Nephron (organoid): ENCODE measurements at regions not wholly inside any gene's neighbourhood (a gene's known extent, or its start where the extent isn't known, plus 50 kb on each side); places are given as distances from the start of the nearest gene placed in this dataset.

Experiments
- H3K27ac Mint-ChIP-seq, 3 experiments: 2 replicates each; pipeline ENCODE4 v1.8.0; 2020; ENCODE audit warnings: mixed read lengths in 3 of 3, mild to moderate bottlenecking in 2 of 3, moderate library complexity in 1 of 3
- H3K27me3 Mint-ChIP-seq: 2 replicates; pipeline ENCODE4 v1.8.0; 2021; ENCODE audit warnings: low read depth, mild to moderate bottlenecking, moderate library complexity, mixed read lengths
- H3K36me3 Mint-ChIP-seq: 2 replicates; pipeline ENCODE4 v1.8.0; 2020; ENCODE audit warnings: low read depth, mixed read lengths
- H3K4me1 Mint-ChIP-seq: 2 replicates; pipeline ENCODE4 v1.8.0; 2020; ENCODE audit warnings: mixed read lengths
- H3K4me3 Mint-ChIP-seq, 3 experiments: 2 replicates each; pipeline ENCODE4 v1.8.0; 2020; ENCODE audit warnings: mild to moderate bottlenecking in 3 of 3, mixed read lengths in 3 of 3, moderate library complexity in 2 of 3
- H3K9me3 Mint-ChIP-seq: 2 replicates; pipeline ENCODE4 v1.8.0; 2020; ENCODE audit warnings: mixed read lengths
- TF ChIP-seq, protein P1 (sequence below), 3 experiments: fragments of 200-600 bp; sonication (generic); IDR thresholded peaks; one replicate each; pipeline ENCODE4 v1.5.0; 2021; ENCODE audit warnings: antibody characterized with exemption in 3 of 3; ENCODE audit not compliant: unreplicated experiment in 3 of 3

DNA sequence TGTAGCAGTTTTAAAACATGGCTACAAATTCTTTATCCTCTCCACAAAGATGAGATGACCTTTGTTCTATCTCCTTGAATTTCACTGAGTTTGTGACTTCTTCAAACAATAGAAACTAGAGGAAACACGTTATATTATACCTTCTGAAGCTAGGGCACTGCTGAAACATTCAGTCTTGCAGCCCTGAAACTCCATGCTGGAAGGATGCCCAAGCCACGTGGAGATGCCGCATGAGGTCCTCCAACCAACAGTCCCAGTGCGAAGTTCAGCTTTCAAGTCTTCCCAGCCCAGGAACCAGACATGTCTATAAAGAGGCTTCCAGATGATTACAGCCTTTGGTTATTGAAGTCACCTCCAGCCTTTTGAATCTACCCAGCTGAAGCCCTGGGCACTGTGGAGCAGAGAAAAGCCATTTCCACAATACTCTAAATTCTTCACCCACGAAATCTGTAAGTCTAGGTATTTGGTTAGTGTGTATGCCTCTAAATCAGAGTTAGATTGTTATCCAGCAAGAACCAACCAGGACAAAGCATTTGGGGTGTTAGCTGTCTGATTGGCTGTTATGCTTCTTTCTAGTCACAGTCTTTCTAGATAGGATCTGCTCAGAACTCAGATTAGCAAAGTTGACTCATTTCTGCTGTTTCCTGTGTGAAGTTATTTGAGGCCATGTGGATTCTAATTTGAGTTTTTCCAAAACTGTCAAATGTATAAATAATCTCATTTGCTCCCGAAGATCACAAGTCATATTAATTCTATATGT, 186.5 kb upstream of the TMEM72 start:
- Mint-ChIP-seq H3K9me3 (peaks cover 14% of the 10 kb centered on the region), H3K36me3 (no peaks in the 10 kb centered on the region), H3K27me3 (peaks cover 4% of the 10 kb centered on the region), H3K27ac (no peak overlapping the region), H3K4me1 (peaks cover 14% of the 10 kb centered on the region), H3K4me3 (no peak overlapping the region)
- TF ChIP-seq, protein P1, sequence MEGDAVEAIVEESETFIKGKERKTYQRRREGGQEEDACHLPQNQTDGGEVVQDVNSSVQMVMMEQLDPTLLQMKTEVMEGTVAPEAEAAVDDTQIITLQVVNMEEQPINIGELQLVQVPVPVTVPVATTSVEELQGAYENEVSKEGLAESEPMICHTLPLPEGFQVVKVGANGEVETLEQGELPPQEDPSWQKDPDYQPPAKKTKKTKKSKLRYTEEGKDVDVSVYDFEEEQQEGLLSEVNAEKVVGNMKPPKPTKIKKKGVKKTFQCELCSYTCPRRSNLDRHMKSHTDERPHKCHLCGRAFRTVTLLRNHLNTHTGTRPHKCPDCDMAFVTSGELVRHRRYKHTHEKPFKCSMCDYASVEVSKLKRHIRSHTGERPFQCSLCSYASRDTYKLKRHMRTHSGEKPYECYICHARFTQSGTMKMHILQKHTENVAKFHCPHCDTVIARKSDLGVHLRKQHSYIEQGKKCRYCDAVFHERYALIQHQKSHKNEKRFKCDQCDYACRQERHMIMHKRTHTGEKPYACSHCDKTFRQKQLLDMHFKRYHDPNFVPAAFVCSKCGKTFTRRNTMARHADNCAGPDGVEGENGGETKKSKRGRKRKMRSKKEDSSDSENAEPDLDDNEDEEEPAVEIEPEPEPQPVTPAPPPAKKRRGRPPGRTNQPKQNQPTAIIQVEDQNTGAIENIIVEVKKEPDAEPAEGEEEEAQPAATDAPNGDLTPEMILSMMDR (IDR thresholded peaks at IDR 0.05; ENCODE audit: unreplicated experiment in 3 of 3), result no peak

DNA sequence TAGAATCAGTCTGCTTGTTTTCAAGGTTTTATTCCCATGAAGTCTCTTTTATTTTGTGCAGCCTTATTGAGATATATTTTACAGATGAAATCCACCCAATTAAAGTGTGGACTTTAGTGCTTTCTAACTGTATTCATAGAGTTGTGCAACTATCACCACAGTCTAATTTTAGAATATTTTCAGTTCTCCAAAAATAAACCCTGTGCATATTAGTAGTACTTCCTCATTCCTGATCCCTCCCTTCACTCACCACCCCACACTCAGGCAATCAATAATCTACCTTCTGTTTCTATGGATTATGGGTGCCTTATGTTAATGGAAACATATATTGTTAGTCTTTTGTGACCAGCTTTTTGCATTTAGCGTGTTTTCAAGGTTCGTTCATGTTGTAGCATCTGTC, 185.7 kb upstream of the TMEM72 start:
- Mint-ChIP-seq H3K4me1 (peaks cover 14% of the 10 kb centered on the region), H3K27me3 (peaks cover 4% of the 10 kb centered on the region), H3K36me3 (no peaks in the 10 kb centered on the region), H3K27ac (no peak overlapping the region), H3K9me3 (peaks cover 14% of the 10 kb centered on the region), H3K4me3 (no peak overlapping the region)
- TF ChIP-seq, protein P1 (IDR thresholded peaks at IDR 0.05; ENCODE audit: unreplicated experiment in 3 of 3), result no peak

DNA sequence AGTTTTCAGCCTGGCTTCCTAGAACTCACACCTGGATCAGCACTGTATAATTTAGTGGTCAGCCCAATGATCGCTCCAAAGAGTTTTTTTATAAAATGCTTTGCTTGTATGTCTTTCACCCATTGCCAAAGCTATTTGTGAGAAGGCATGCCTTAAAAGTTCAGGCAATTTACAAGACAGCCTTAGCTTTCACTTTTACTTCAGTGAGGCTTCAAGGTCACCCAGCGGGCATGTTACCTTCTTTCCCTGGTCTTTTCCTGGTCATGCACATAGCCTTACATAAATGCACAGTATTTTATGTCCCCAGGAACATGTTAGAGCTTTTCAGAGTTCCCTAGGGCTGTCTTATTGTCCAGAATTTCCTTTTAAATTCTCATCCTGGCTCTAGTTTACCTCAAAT, 179.9 kb upstream of the TMEM72 start:
- H3K27me3 Mint-ChIP-seq, result no peaks in the 10 kb centered on the region
- TF ChIP-seq, protein P1 (IDR thresholded peaks at IDR 0.05; ENCODE audit: unreplicated experiment in 3 of 3), result no peak
- peak overlapping the region in 2 of 3 experiments; percentile 45 to 56 for H3K27ac Mint-ChIP-seq
- no peaks in the 10 kb centered on the region for H3K36me3 Mint-ChIP-seq
- H3K9me3 Mint-ChIP-seq, result peaks cover 16% of the 10 kb centered on the region
- no peak overlapping the region for H3K4me3 Mint-ChIP-seq
- H3K4me1 Mint-ChIP-seq, result peaks cover 21% of the 10 kb centered on the region

GRCh38 chr10:44733501-44734488, 177.3 kb upstream of the TMEM72 start:
- Mint-ChIP-seq H3K27me3 (no peaks in the 10 kb centered on the region), H3K4me3 (no peak overlapping the region), H3K9me3 (peaks cover 15% of the 10 kb centered on the region), H3K36me3 (no peaks in the 10 kb centered on the region), H3K4me1 (peaks cover 21% of the 10 kb centered on the region), H3K27ac (peak overlapping the region in 2 of 3 experiments; percentile 41 to 44)
- TF ChIP-seq, protein P1 (IDR thresholded peaks at IDR 0.05; ENCODE audit: unreplicated experiment in 3 of 3), result peak in 1 of 3 experiments; percentile 9

DNA sequence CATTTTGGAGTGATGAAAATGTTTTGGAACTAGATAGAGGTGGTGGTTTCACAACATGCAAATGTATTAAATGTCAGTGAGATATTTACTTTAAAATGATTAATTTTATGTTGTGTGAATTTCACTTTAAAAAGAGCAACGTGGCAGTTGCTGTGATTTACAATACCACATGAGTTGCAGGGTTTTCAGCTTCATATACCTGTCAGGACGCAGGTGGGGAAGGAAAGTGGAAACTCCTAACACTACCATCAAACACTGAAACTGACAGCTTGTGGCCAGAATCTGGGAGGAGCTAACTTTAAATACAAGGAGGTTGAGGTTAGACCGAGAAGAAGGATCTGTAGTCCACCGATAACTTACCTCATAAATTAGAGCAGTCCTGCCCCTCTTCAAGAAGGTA, 168.9 kb upstream of the TMEM72 start:
- Mint-ChIP-seq H3K36me3 (no peaks in the 10 kb centered on the region), H3K4me3 (no peak overlapping the region), H3K4me1 (peaks cover 12% of the 10 kb centered on the region), H3K9me3 (peaks cover 5% of the 10 kb centered on the region), H3K27me3 (peaks cover 7% of the 10 kb centered on the region), H3K27ac (peak overlapping the region; percentile 53 to 82 (median 59))
- TF ChIP-seq, protein P1 (IDR thresholded peaks at IDR 0.05; ENCODE audit: unreplicated experiment in 3 of 3), result no peak
